Activated CD4-positive, alpha-beta T cell treated with anti-CD3 and anti-CD28 coated beads, Interleukin-2, amount 50 U/mL, for 4 hours (primary cell): ENCODE measurements at regions not wholly inside any gene's neighbourhood (a gene's known extent, or its start where the extent isn't known, plus 50 kb on each side); places are given as distances from the start of the nearest gene placed in this dataset.
"Not testable (repeated sequence)": the region's sequence is repeated elsewhere in the genome, so short reads cannot be mapped to it uniquely, and the experiment has no call there.

ENCODE experiments used
- DNase-seq, 2 experiments: peaks; one replicate each; pipeline ENCODE4 v3.0.0-alpha.2; 2020

GRCh38 chr12:75751769-75752471, 240.5 kb upstream of the KRR1 start:
- DNase-seq, result no peak

- no peak for DNase-seq
Measured at GRCh38 chr12:75750716-75751306, 239.4 kb upstream of the KRR1 start.

DNA sequence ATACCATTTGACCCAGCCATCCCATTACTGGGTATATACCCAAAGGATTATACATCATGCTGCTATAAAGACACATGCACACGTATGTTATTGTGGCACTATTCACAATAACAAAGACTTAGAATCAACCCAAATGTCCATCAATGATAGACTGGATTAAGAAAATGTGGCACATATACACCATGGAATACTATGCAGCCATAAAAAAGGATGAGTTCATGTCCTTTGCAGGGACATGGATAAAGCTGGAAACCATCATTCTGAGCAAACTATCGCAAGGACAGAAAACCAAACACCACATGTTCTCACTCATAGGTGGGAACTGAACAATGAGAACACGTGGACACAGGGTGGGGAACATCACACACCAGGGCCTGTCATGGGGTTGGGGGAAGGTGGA, 237.6 kb upstream of the KRR1 start:
- DNase-seq, result not testable (repeated sequence)

DNA sequence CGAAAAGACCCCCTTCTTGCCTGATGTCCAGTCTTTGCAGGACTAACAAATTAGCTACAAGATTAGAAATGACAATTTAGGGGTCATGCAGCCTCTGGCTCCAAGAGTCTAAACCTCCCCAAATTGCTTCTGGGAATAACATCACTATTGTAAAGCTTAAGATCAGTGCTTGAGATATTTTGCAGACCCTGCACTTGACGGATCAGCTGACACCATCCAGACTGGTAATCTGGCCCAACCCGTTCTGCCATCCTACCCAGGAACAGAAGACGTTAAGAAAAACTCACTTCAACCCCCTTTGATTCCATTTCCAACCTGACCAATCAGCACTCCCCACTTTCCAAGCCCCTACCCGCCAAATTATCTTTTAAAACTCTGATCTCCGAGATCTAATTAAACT, 236.7 kb upstream of the KRR1 start:
- no peak for DNase-seq

GRCh38 chr12:75747572-75748021, 236.2 kb upstream of the KRR1 start:
- DNase-seq, result no peak

DNA sequence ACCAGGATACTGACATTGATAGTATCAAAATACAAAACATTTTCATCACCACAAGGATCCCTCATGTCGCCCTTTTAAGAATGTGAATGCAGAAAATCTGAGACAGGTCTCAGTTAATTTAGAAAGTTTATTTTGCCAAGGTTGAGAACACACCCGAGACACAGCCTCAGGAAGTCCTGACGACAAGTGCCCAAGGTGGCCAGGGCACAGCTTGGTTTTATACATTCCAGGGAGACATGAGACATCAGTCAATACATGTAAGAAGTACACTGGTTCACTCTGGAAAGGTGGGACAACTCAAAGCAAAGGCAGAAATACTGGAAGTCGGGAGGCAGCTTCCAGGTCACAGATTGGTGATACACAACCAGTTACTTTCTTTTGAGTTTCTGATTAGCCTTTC, 235.2 kb upstream of the KRR1 start:
- DNase-seq, result no peak

DNA sequence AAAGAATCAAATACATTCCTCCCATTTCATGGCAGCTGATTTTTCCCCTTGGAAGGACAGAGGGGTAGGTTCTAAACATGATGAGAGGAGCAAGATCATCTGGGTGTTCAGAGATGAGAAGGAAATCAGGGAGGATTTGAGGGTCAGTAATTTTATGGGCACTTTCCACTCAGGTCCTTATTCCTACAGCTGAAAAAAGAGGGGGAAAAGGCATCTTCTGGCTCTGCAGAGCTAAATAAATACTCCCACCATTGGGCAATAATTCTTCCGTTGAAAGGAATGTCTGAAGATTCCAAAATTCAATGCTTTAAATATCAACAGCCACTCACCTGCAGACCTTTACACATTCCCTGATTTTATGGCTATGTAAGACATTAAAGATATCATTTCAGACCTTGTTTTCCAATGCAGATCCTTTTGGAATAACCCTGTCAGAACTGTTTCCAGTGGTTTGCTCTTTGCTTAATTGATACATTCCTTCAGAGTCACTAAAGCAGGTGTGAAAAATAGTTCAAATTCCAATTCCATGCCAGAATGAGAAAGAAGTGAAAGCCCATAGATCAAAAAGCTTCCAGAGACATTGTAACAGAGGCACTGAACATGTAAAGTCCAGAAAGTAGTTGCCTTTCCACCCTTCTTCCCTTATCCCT, 233.3 kb upstream of the KRR1 start:
- DNase-seq, result no peak

GRCh38 chr12:75742961-75743360, 231.6 kb upstream of the KRR1 start:
- no peak for DNase-seq

DNA sequence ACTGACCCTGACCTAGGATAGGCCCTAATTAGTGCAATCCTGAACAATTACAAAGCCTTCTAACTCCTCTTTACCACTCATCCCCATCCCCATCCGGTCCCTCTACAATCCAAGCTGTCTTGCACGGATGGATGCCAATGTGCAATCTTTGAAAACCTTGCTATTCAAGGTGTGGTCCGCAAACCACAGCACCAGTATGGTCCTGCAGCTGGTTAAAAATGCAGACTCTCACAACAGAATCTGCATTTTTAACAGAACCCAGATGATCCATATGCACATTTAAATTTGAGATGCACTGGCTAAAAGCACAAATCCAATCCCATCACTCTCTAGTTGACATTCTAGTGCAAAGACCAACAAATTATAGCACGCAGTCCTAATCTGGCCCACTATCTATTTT, 230.6 kb upstream of the KRR1 start:
- DNase-seq, result no peak

- DNase-seq, result no peak
Measured at GRCh38 chr12:75739912-75740311, 228.5 kb upstream of the KRR1 start.

DNA sequence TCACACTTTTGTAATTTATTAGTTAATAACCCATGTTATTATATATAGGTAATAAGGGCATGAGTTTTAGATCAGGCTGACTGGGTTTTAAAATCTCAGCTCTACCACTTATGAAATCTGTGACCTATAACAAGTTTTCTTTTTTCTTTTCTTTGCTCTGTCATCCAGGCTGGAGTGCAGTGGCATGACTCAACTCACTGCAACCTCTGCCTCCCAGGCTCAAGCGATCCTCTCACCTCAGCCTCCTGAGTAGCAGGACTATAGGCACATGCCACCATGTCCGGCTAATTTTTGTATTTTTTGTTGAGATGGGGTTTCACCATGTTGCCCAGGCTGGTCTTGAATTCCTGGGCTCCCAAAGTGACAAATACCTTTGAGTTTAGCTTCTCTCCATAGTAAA, 227.7 kb upstream of the KRR1 start:
- DNase-seq, result not testable (repeated sequence)

- peak; percentile 2 to 3 for DNase-seq
Measured at GRCh38 chr12:75738486-75738885, 227.1 kb upstream of the KRR1 start.

DNA sequence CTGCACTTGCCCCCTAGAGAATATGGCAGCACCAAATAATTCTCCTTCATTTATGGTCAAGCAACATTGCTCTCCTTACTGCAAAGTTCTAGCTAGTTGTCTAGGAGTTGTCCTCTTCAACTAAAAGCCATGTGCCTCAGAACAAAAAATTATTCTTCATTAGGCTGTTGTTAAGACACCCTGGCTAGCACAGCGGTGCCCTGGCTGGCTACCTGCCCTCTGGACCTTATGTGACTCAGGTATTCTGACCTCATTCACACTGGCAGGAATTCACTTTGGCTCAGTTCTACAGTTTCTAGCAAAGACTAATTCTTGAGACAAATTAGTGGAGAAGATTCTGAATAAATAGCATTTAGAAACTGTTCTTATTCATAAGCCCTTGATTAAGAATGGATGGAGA, 224.4 kb upstream of the KRR1 start:
- DNase-seq, result no peak

- no peak for DNase-seq
Measured at GRCh38 chr12:75728826-75729225, 217.4 kb upstream of the KRR1 start.

DNA sequence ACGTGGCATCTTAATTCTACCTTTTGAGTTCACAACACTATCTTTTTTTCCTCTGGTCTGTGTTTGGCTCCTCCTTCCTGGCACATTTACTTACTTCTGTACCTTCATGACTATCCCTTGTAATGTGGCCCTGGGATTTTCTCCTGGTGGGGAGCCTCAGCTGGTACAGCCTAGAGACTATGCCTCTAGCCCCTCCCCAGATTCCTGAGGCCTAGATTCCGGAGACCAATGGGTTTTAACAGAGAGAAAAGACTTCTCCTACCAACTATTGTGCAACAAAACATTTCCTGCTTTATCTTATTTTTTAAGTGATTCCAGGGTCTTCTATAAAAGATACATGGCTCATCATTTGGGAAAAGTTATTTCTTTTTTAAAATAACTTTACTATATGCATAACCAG, 216.2 kb upstream of the KRR1 start:
- no peak for DNase-seq

GRCh38 chr12:75725521-75726111, 214.2 kb upstream of the KRR1 start:
- DNase-seq, result no peak

- DNase-seq, result no peak
Measured at GRCh38 chr12:75724928-75725312, 213.5 kb upstream of the KRR1 start.

DNA sequence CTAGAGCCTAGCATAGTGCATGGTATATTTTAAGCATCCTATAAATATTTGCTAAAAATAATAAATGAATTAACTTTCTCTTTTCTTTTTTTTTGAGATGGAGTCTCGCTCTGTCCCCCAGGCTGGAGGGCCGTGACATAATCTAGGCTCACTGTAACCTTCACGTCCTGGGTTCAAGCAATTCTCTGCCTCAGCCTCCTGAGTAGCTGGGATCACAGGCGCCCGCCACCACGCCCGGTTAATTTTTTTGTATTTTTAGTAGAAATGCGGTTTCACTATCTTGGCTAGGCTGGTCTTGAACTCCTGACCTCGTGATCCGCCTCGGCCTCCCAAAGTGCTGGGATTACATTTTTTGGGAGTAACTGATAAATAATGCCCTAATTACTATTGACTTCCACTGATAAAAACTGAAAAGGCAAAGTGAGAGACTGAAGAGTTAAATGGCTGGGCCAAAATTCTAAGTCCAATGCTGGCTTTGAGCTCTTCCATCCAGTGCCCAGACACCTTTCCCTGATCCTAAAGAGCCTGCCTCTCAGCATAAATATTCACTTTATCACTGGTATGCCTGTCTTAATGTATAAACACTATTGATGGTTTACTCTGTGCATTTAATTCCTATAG, 213.0 kb upstream of the KRR1 start:
- no peak for DNase-seq

GRCh38 chr12:75722714-75723200, 211.3 kb upstream of the KRR1 start:
- DNase-seq, result peak; percentile 12 to 31

DNA sequence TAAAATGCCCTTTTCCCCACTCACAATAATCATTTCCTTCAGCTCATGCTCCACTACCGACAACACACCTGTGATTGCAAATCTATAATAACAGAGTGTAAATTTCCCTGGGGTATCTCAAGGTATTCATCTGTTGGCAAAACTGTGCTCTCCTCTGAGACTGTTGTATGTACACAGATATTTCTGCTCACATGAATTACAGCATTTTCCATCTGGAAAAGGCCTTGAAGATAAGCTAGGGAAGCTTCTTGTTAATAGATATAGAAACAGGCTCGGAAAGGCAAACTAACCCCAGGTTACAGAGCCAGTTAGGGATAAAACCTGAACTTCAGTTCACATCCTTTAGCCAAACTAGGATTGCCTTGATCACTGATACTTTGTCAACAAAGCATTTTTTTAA, 210.4 kb upstream of the KRR1 start:
- DNase-seq, result no peak

DNA sequence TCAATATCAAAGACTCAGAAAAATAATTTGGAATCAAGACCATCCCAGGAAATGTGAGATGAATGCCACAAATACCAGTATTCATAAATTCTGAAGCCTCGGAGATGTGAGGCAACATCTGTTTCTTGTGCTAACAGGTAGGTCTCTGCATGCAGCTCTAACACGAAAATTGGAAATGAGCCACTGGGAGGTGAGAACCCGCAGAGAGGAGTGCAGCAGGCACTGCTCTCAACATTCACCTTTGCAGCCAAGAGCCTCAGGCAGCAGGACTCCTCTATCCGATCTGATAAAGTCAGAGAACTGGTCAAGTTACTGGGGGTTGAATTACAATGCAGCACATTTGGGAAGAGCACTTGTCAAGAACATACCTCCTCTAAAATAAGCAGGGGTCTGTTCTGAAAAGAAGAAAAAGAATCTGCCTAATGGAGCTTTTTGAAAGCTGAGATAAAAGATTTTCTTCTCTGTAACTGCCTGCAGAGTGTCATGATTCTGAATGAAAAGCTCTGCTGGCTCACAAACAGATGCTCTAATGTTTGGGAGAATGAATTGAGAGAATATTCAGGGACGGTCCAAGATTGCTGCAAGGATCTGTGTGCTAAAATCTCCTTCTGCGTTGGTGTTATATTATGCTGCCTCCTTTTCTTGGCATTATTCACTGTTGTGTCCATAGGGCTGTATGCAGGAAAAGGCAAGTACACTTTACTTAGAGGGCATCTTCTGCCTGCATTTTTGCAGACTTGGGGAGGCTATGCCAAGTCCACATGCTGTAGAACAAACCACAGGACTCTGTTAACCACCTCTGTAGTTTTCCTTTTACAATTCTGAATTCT, 209.6 kb upstream of the KRR1 start:
- DNase-seq, result no peak

DNA sequence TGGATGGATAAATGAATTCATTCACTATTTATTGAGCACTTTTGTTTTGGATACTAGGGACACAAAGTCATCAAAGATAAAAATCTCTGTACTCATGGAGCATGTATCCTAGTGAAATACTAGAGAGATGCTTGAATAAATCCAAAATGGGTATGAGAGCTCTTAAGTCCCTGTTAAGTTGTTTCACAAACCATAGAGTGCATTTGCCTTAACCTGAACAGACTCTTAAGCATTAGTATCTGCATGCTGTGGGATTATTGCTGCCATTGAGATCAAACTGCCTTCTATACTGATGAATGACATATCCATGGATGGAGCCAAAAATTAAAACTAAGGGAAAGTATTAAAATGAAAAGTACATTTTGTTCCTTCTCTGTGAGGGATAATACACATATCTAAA, 206.5 kb upstream of the KRR1 start:
- DNase-seq, result no peak
